WTC11 (cell line): ENCODE measurements at regions not wholly inside any gene's neighbourhood (a gene's known extent, or its start where the extent isn't known, plus 50 kb on each side); places are given as distances from the start of the nearest gene placed in this dataset.

Source experiments
- CTCF ChIP-seq: fragments of 200-600 bp; IDR thresholded peaks from 2 replicates; pipeline ENCODE4 v1.8.0; 2022; ENCODE audit warnings: antibody characterized with exemption
- ERG ChIP-seq: fragments of 250-450 bp; sonication (Bioruptor Pico); IDR thresholded peaks from 2 replicates; pipeline ENCODE4 v1.8.0; 2021; ENCODE audit warnings: mild to moderate bottlenecking
- NR3C1 ChIP-seq: sonication (generic); formaldehyde crosslinking; conservative IDR thresholded peaks from 2 replicates; pipeline ENCODE4 v1.8.1; 2023; ENCODE audit warnings: low read depth, mild to moderate bottlenecking, missing genetic modification reagents
- SP1 ChIP-seq: sonication (generic); formaldehyde crosslinking; conservative IDR thresholded peaks from 2 replicates; pipeline ENCODE4 v1.8.1; 2022; ENCODE audit warnings: missing genetic modification reagents
- USF1 ChIP-seq: sonication (generic); formaldehyde crosslinking; IDR thresholded peaks from 2 replicates; pipeline ENCODE4 v1.8.0; 2022; ENCODE audit warnings: mild to moderate bottlenecking, missing genetic modification reagents

GRCh38 chr13:47230155-47230554, 333.3 kb upstream of the HTR2A start:
- TF ChIP-seq CTCF (no peak), USF1 (CRISPR knock-in tag) (no peak), NR3C1 (CRISPR knock-in tag) (no peak), SP1 (CRISPR knock-in tag) (no peak), ERG (no peak)
